ENCODE measurements at regions not wholly inside any gene's neighbourhood (a gene's known extent, or its start where the extent isn't known, plus 50 kb on each side); places are given as distances from the start of the nearest gene placed in this dataset.

GRCh38 chr3:147152476-147152875, 253.9 kb downstream of the ZIC4 start:
- H3K9me3 ChIP-seq (ENCODE audit: insufficient read depth, low read depth, low read length), result no peaks in the 10 kb centered on the region
- H3K36me3 ChIP-seq (ENCODE audit: insufficient read depth, low read length), result no peaks in the 10 kb centered on the region
- Mint-ChIP-seq H3K27ac (ENCODE audit: unreplicated experiment) (no peak overlapping the region), H3K4me3 (ENCODE audit: unreplicated experiment) (no peak overlapping the region), H3K9me3 (ENCODE audit: unreplicated experiment) (peaks cover 3% of the 10 kb centered on the region), H3K36me3 (ENCODE audit: low read depth, unreplicated experiment) (no peaks in the 10 kb centered on the region), H3K4me1 (ENCODE audit: low read depth, unreplicated experiment) (peaks cover under 1% of the 10 kb centered on the region), H3K27me3 (ENCODE audit: low read depth, unreplicated experiment) (no peaks in the 10 kb centered on the region)
- H3K4me2 ChIP-seq (ENCODE audit: low read length), result no peak overlapping the region
- no peak for TF ChIP-seq EZH2 (IDR thresholded peaks at IDR 0.05; ENCODE audit: insufficient read depth, low read length)
- no peak for TF ChIP-seq CTCF (IDR thresholded peaks at IDR 0.05; ENCODE audit: insufficient read depth, low read depth, low read length)
- FAIRE-seq (no peak), DNase-seq (ENCODE audit: low read depth) (no peak)
- H3K9ac ChIP-seq (ENCODE audit: low read length), result no peak overlapping the region
- no peak overlapping the region for H3K4me3 ChIP-seq (ENCODE audit: insufficient read depth, low read depth, low read length)
- H2AFZ ChIP-seq (ENCODE audit: low read depth, low read length), result no peak overlapping the region
- no peaks in the 10 kb centered on the region for H3K4me1 ChIP-seq (ENCODE audit: insufficient read depth, low read length)
- H3K79me2 ChIP-seq (ENCODE audit: insufficient read depth, low read length), result no peaks in the 10 kb centered on the region
- H3K27ac ChIP-seq (ENCODE audit: low read depth, low read length), result no peak overlapping the region
- no peaks in the 10 kb centered on the region for H3K27me3 ChIP-seq (ENCODE audit: insufficient read depth, low read length)
- no peaks in the 10 kb centered on the region for H4K20me1 ChIP-seq (ENCODE audit: insufficient read depth, low read length)

- Histone ChIP-seq H3K4me1 (ENCODE audit: insufficient read depth, low read length) (no peaks in the 10 kb centered on the region), H3K4me3 (ENCODE audit: insufficient read depth, low read depth, low read length) (no peak overlapping the region), H3K36me3 (ENCODE audit: insufficient read depth, low read length) (no peaks in the 10 kb centered on the region), H3K79me2 (ENCODE audit: insufficient read depth, low read length) (no peaks in the 10 kb centered on the region), H3K9me3 (ENCODE audit: insufficient read depth, low read depth, low read length) (no peaks in the 10 kb centered on the region), H3K27ac (ENCODE audit: low read depth, low read length) (peak overlapping the region; percentile 21), H3K27me3 (ENCODE audit: insufficient read depth, low read length) (no peaks in the 10 kb centered on the region), H3K4me2 (ENCODE audit: low read length) (peak overlapping the region; percentile 5), H4K20me1 (ENCODE audit: insufficient read depth, low read length) (no peaks in the 10 kb centered on the region), H2AFZ (ENCODE audit: low read depth, low read length) (no peak overlapping the region), H3K9ac (ENCODE audit: low read length) (no peak overlapping the region)
- peak; percentile 50 for FAIRE-seq
- Mint-ChIP-seq H3K4me1 (ENCODE audit: low read depth, unreplicated experiment) (peaks cover 2% of the 10 kb centered on the region), H3K9me3 (ENCODE audit: unreplicated experiment) (no peaks in the 10 kb centered on the region), H3K27ac (ENCODE audit: unreplicated experiment) (no peak overlapping the region), H3K4me3 (ENCODE audit: unreplicated experiment) (no peak overlapping the region), H3K36me3 (ENCODE audit: low read depth, unreplicated experiment) (no peaks in the 10 kb centered on the region), H3K27me3 (ENCODE audit: low read depth, unreplicated experiment) (peaks cover under 1% of the 10 kb centered on the region)
- no peak for DNase-seq (ENCODE audit: low read depth)
- no peak for TF ChIP-seq CTCF (IDR thresholded peaks at IDR 0.05; ENCODE audit: insufficient read depth, low read depth, low read length)
- TF ChIP-seq EZH2 (IDR thresholded peaks at IDR 0.05; ENCODE audit: insufficient read depth, low read length), result no peak
Measured at GRCh38 chr3:147141516-147142288, 264.6 kb downstream of the ZIC4 start.

DNA sequence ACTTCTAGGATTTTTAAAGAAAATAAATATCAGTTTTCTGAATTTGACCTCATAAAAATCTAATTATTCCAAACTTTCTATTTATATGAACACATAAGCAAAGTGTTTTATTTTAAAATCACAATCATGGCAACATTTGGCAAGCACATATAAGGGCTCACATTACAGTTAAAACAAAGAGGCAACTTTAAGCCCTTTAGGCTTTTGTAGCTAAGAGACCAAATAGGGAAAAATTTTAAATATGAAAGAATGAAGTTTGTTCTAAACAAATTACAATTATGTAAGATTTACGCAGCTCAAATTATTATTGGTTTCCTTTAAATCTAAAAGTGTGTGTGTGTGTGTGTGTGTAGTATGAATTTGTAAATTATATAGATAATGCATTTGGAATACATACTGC, 267.0 kb downstream of the ZIC4 start:
- H3K27ac Mint-ChIP-seq (ENCODE audit: unreplicated experiment), result no peak overlapping the region
- H3K4me1 Mint-ChIP-seq (ENCODE audit: low read depth, unreplicated experiment), result peaks cover 2% of the 10 kb centered on the region
- FAIRE-seq, result no peak

More for the DNA sequence above, 267.0 kb downstream of the ZIC4 start:
- Mint-ChIP-seq H3K36me3 (ENCODE audit: low read depth, unreplicated experiment) (no peaks in the 10 kb centered on the region), H3K9me3 (ENCODE audit: unreplicated experiment) (no peaks in the 10 kb centered on the region), H3K4me3 (ENCODE audit: unreplicated experiment) (no peak overlapping the region), H3K27me3 (ENCODE audit: low read depth, unreplicated experiment) (no peaks in the 10 kb centered on the region)
- DNase-seq (ENCODE audit: low read depth), result no peak
- Histone ChIP-seq H4K20me1 (ENCODE audit: insufficient read depth, low read length) (no peaks in the 10 kb centered on the region), H3K4me3 (ENCODE audit: insufficient read depth, low read depth, low read length) (no peak overlapping the region), H3K9me3 (ENCODE audit: insufficient read depth, low read depth, low read length) (no peaks in the 10 kb centered on the region), H3K4me2 (ENCODE audit: low read length) (no peak overlapping the region), H3K36me3 (ENCODE audit: insufficient read depth, low read length) (no peaks in the 10 kb centered on the region), H3K9ac (ENCODE audit: low read length) (no peak overlapping the region), H2AFZ (ENCODE audit: low read depth, low read length) (no peak overlapping the region), H3K4me1 (ENCODE audit: insufficient read depth, low read length) (no peaks in the 10 kb centered on the region), H3K27ac (ENCODE audit: low read depth, low read length) (no peak overlapping the region), H3K27me3 (ENCODE audit: insufficient read depth, low read length) (no peaks in the 10 kb centered on the region), H3K79me2 (ENCODE audit: insufficient read depth, low read length) (no peaks in the 10 kb centered on the region)
- TF ChIP-seq EZH2 (IDR thresholded peaks at IDR 0.05; ENCODE audit: insufficient read depth, low read length) (no peak), CTCF (IDR thresholded peaks at IDR 0.05; ENCODE audit: insufficient read depth, low read depth, low read length) (no peak)
